BJ (cell line): ENCODE measurements at regions not wholly inside any gene's neighbourhood (a gene's known extent, or its start where the extent isn't known, plus 50 kb on each side); places are given as distances from the start of the nearest gene placed in this dataset.

Source experiments
- CTCF ChIA-PET: fragments of 350-600 bp; formaldehyde crosslinking; extraction: SDS; loops from one replicate; lab custom pipeline; 2021; ENCODE audit warnings: antibody characterized with exemption, inconsistent platforms; lab: Yijun Ruan, JAX
- POLR2A ChIA-PET: fragments of 300-600 bp; sonication (Branson Sonifier 250); formaldehyde crosslinking; extraction: SDS; loops from one replicate; lab custom pipeline; 2021; ENCODE audit warnings: antibody characterized with exemption; lab: Charles Lee
- DNase-seq: peaks from one replicate; pipeline ENCODE4 v3.0.0-alpha.2; 2011; ENCODE audit warnings: low read depth
- H3K27me3 ChIP-seq: 2 replicates; pipeline ENCODE4 v1.6.0; 2011; ENCODE audit warnings: low read length; ENCODE audit not compliant: control insufficient read depth, insufficient read depth
- H3K36me3 ChIP-seq: 2 replicates; pipeline ENCODE4 v1.5.1; 2011; ENCODE audit warnings: low read length; ENCODE audit not compliant: control insufficient read depth, insufficient read depth
- H3K4me3 ChIP-seq: 2 replicates; pipeline ENCODE4 v1.5.1; 2011; ENCODE audit warnings: low read depth, mild to moderate bottlenecking, control low read depth, low read length
- TF ChIP-seq, protein P1 (sequence below): IDR thresholded peaks from 2 replicates; pipeline ENCODE4 v1.5.1; 2011; ENCODE audit warnings: low read depth, mild to moderate bottlenecking, control low read depth, inconsistent platforms, low read length, moderate library complexity; ENCODE audit not compliant: insufficient read depth

DNA sequence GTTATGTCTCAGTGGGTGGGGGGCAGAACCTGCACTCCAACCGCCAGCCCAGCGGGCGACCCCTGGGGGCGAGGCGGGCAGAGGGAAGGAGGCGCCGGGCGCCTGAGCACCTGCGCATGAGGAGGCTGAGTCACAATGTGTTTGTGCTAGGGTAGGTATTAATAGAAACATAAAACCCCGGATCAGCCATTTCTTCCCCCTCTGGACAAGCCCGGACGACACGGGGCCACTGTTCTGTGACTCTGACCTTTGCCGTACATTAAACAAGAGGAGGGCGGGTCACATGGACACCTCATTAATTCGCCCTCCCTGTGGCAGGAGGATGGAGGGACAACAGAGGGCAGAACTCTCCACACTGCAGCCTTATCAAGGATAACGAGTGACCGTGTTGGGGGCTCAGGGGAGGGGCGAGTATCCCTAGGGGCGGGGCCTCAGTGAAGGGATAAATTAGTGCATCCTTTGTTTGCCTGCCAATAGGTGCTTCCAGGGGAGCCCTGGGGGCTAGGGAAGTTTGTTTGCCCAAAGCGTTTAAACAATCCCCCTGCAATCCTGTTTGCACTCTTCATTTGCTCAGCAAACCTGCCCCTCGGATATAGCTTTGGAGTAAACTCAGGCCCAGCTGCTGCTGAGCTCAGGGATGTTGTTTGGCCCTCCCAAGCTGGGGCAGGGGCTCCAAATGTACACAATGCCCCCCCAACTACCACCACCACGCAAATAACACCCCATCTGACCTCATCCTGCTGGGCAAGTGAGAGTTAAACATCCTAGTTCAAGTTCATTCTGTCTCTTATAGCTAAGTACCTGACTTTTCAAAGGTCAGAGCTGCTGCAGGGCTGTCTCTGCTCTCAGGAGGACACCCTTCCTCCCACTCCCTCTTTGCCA lies 171.2 kb upstream of the GLI2 start:
- Histone ChIP-seq H3K27me3 (no peaks in the 10 kb centered on the region), H3K36me3 (no peaks in the 10 kb centered on the region), H3K4me3 (no peak overlapping the region)
- TF ChIP-seq, protein P1, sequence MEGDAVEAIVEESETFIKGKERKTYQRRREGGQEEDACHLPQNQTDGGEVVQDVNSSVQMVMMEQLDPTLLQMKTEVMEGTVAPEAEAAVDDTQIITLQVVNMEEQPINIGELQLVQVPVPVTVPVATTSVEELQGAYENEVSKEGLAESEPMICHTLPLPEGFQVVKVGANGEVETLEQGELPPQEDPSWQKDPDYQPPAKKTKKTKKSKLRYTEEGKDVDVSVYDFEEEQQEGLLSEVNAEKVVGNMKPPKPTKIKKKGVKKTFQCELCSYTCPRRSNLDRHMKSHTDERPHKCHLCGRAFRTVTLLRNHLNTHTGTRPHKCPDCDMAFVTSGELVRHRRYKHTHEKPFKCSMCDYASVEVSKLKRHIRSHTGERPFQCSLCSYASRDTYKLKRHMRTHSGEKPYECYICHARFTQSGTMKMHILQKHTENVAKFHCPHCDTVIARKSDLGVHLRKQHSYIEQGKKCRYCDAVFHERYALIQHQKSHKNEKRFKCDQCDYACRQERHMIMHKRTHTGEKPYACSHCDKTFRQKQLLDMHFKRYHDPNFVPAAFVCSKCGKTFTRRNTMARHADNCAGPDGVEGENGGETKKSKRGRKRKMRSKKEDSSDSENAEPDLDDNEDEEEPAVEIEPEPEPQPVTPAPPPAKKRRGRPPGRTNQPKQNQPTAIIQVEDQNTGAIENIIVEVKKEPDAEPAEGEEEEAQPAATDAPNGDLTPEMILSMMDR: no peak
- CTCF ChIA-PET: no interaction called here
- POLR2A ChIA-PET: no interaction called here
- no peak for DNase-seq

DNA sequence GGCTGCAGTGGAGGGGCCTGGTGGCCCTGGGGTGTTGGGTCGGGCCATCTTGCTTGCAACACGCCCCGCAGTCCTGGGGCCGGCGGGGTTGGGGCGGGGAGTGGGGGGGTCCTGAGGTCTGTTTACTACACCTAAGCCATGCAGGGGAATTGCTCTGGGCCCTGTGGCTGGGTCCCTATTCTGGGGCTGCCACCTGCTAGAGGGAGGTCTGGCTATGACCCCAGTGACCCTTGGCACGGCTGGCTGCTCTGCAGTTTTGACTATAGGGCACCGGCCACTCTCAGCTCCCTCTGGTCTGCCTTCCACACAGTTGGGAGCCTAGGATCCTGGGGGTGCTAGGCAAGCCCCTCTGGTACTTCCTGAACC lies 170.6 kb upstream of the GLI2 start:
- ChIA-PET CTCF (no interaction called here), POLR2A (no interaction called here)
- DNase-seq: no peak
- H3K4me3 ChIP-seq: no peak overlapping the region
- H3K27me3 ChIP-seq: no peaks in the 10 kb centered on the region
- no peaks in the 10 kb centered on the region for H3K36me3 ChIP-seq
- TF ChIP-seq, protein P1: no peak

GRCh38 chr2:120565929-120566328 lies 169.7 kb upstream of the GLI2 start:
- no peak overlapping the region for H3K4me3 ChIP-seq
- TF ChIP-seq, protein P1: no peak
- no peaks in the 10 kb centered on the region for H3K36me3 ChIP-seq
- no peaks in the 10 kb centered on the region for H3K27me3 ChIP-seq
- no peak for DNase-seq
- ChIA-PET CTCF (no interaction called here), POLR2A (no interaction called here)

- CTCF ChIA-PET: no interaction called here
- Histone ChIP-seq H3K4me3 (no peak overlapping the region), H3K27me3 (no peaks in the 10 kb centered on the region), H3K36me3 (no peaks in the 10 kb centered on the region)
- no peak for DNase-seq
- TF ChIP-seq, protein P1: no peak
- POLR2A ChIA-PET: no interaction called here
Measured at GRCh38 chr2:120566331-120567035, 169.2 kb upstream of the GLI2 start.

DNA sequence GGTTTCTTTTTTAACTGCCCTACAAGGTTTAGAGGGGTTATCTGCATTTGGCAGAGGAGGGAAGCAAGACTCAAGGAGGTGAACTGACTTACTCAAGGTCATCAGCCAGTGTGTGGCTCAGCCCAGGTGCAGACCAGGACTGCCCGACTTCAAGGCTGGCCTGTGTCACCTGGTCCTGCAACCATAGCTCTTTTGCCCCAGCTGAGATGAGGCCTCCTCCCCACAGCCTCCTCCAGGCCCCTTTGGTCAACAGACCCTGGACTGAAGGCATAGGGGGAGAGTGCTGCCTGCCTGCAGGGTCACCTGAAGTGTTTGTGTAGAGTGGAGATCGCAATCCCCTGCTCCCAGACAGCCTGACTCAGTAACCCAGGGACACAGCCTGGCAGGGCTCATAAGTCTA lies 168.5 kb upstream of the GLI2 start:
- no peaks in the 10 kb centered on the region for H3K36me3 ChIP-seq
- no peak overlapping the region for H3K4me3 ChIP-seq
- no peaks in the 10 kb centered on the region for H3K27me3 ChIP-seq
- TF ChIP-seq, protein P1: no peak
- no peak for DNase-seq
- ChIA-PET CTCF (no interaction called here), POLR2A (no interaction called here)
